ENCODE measurements at regions not wholly inside any gene's neighbourhood (a gene's known extent, or its start where the extent isn't known, plus 50 kb on each side); places are given as distances from the start of the nearest gene placed in this dataset.

GRCh38 chr13:106650690-106651205 lies 82.8 kb upstream of the ARGLU1 start:
- Histone ChIP-seq H3K27ac (ENCODE audit: low read depth, low read length) (no peak overlapping the region), H3K4me1 (ENCODE audit: control insufficient read depth, insufficient read depth, low read length) (no peaks in the 10 kb centered on the region), H3K4me3 (ENCODE audit: low read depth, low read length) (no peak overlapping the region), H3K36me3 (ENCODE audit: control insufficient read depth, insufficient read depth, low read length) (no peaks in the 10 kb centered on the region), H3K9me3 (ENCODE audit: control insufficient read depth, insufficient read depth, low read length) (peaks cover 1% of the 10 kb centered on the region), H3K27me3 (ENCODE audit: control insufficient read depth, insufficient read depth, low read length) (no peaks in the 10 kb centered on the region)
- no peak for DNase-seq (ENCODE audit: low read depth in 4 of 6, low spot score in 6 of 6)
- 80% methylated on average over 2 of the region's 7 CpGs for WGBS (ENCODE audit: insufficient coverage)

DNA sequence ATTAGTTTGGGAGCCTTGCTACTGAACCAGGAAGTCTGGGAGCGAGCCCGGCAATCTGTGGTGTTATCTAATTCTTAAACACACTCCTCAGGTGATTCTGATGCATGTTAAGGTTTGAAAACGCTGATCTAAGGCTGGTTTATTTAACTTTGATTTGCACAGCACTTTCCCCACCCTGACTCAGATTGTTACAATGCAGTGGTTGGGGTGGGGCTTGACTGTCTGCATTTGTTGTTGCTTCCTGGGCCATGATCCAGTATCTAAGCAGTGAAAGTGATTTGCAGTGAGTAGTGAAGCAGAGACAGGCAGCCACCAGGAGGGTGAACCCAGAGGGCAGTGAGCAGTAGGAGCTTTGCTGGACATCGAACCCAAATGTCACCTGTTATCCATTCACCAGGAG lies 81.6 kb upstream of the ARGLU1 start:
- no peak for DNase-seq (ENCODE audit: low read depth in 4 of 6, low spot score in 6 of 6)
- Histone ChIP-seq H3K27ac (ENCODE audit: low read depth, low read length) (no peak overlapping the region), H3K27me3 (ENCODE audit: control insufficient read depth, insufficient read depth, low read length) (no peaks in the 10 kb centered on the region), H3K36me3 (ENCODE audit: control insufficient read depth, insufficient read depth, low read length) (no peaks in the 10 kb centered on the region), H3K4me3 (ENCODE audit: low read depth, low read length) (no peak overlapping the region), H3K9me3 (ENCODE audit: control insufficient read depth, insufficient read depth, low read length) (peaks cover 1% of the 10 kb centered on the region), H3K4me1 (ENCODE audit: control insufficient read depth, insufficient read depth, low read length) (no peaks in the 10 kb centered on the region)
- 80% methylated on average over 1 of the region's 4 CpGs for WGBS (ENCODE audit: insufficient coverage)

DNA sequence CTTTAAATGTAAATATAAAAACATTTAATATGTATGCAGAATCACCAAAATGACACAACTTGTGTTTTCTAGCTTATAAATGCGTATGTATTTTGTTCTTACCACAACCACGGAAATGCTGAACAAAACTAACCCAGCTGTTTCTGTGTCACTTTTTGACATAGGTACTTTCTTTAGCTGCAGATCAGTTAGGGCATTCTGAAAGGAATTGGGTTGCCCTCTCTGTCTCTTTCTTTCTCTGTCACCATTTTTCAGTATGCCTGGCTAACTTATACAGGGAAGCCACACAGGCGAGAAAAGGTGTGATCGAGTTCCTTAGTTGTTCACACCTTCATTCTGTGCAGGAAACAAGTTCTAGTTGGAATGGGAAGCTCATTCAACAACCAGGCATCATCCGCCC lies 72.6 kb upstream of the ARGLU1 start:
- no peak overlapping the region for H3K4me3 ChIP-seq (ENCODE audit: low read depth, low read length)
- H3K4me1 ChIP-seq (ENCODE audit: control insufficient read depth, insufficient read depth, low read length), result no peaks in the 10 kb centered on the region
- H3K9me3 ChIP-seq (ENCODE audit: control insufficient read depth, insufficient read depth, low read length), result no peaks in the 10 kb centered on the region
- WGBS (ENCODE audit: insufficient coverage), result 80% methylated on average over 4 of the region's 5 CpGs
- no peaks in the 10 kb centered on the region for H3K36me3 ChIP-seq (ENCODE audit: control insufficient read depth, insufficient read depth, low read length)
- H3K27ac ChIP-seq (ENCODE audit: low read depth, low read length), result no peak overlapping the region
- DNase-seq (ENCODE audit: low read depth in 4 of 6, low spot score in 6 of 6), result no peak
- H3K27me3 ChIP-seq (ENCODE audit: control insufficient read depth, insufficient read depth, low read length), result no peaks in the 10 kb centered on the region

GRCh38 chr13:106637519-106637918 lies 69.6 kb upstream of the ARGLU1 start:
- 88% methylated on average over 2 of the region's 2 CpGs for WGBS (ENCODE audit: insufficient coverage)
- DNase-seq (ENCODE audit: low read depth in 4 of 6, low spot score in 6 of 6), result no peak
- no peak overlapping the region for H3K27ac ChIP-seq (ENCODE audit: low read depth, low read length)

GRCh38 chr13:106636492-106636891 lies 68.6 kb upstream of the ARGLU1 start:
- DNase-seq (ENCODE audit: low read depth in 4 of 6, low spot score in 6 of 6), result no peak
- 88% methylated on average over 3 of the region's 3 CpGs for WGBS (ENCODE audit: insufficient coverage)
- Histone ChIP-seq H3K4me3 (ENCODE audit: low read depth, low read length) (no peak overlapping the region), H3K9me3 (ENCODE audit: control insufficient read depth, insufficient read depth, low read length) (no peaks in the 10 kb centered on the region), H3K27ac (ENCODE audit: low read depth, low read length) (no peak overlapping the region), H3K36me3 (ENCODE audit: control insufficient read depth, insufficient read depth, low read length) (no peaks in the 10 kb centered on the region), H3K27me3 (ENCODE audit: control insufficient read depth, insufficient read depth, low read length) (no peaks in the 10 kb centered on the region), H3K4me1 (ENCODE audit: control insufficient read depth, insufficient read depth, low read length) (no peaks in the 10 kb centered on the region)

More at GRCh38 chr13:106637519-106637918, 69.6 kb upstream of the ARGLU1 start:
- Histone ChIP-seq H3K4me3 (ENCODE audit: low read depth, low read length) (no peak overlapping the region), H3K27me3 (ENCODE audit: control insufficient read depth, insufficient read depth, low read length) (no peaks in the 10 kb centered on the region), H3K9me3 (ENCODE audit: control insufficient read depth, insufficient read depth, low read length) (no peaks in the 10 kb centered on the region), H3K36me3 (ENCODE audit: control insufficient read depth, insufficient read depth, low read length) (no peaks in the 10 kb centered on the region), H3K4me1 (ENCODE audit: control insufficient read depth, insufficient read depth, low read length) (no peaks in the 10 kb centered on the region)

DNA sequence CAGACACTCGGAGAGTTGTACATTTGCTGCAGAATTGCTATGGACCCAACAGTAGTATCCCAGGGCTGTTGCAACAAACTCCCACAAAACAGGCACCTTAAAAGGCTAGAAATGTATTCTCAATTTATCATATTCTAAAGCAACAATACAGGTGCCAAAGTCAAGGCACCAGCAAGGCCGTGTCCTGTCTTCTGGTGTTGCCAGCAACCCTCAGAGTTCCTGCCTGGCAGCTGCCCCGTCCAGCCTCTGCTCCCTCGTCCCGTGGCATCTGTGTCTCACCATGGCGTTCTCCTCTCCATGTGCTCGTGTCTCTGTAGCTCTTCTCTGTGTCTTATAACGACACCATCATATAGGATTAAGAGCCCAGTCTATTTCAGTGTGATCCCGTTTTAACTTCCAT lies 67.7 kb upstream of the ARGLU1 start:
- 96% methylated on average over 8 of the region's 9 CpGs for WGBS (ENCODE audit: insufficient coverage)
- peaks cover 2% of the 10 kb centered on the region for H3K4me1 ChIP-seq (ENCODE audit: control insufficient read depth, insufficient read depth, low read length)

GRCh38 chr13:106633321-106633720 lies 65.4 kb upstream of the ARGLU1 start:
- DNase-seq (ENCODE audit: low read depth in 4 of 6, low spot score in 6 of 6), result no peak
- Histone ChIP-seq H3K27ac (ENCODE audit: low read depth, low read length) (no peak overlapping the region), H3K9me3 (ENCODE audit: control insufficient read depth, insufficient read depth, low read length) (no peaks in the 10 kb centered on the region), H3K4me3 (ENCODE audit: low read depth, low read length) (no peak overlapping the region), H3K27me3 (ENCODE audit: control insufficient read depth, insufficient read depth, low read length) (no peaks in the 10 kb centered on the region), H3K4me1 (ENCODE audit: control insufficient read depth, insufficient read depth, low read length) (peaks cover 5% of the 10 kb centered on the region), H3K36me3 (ENCODE audit: control insufficient read depth, insufficient read depth, low read length) (no peaks in the 10 kb centered on the region)
- 83% methylated on average over 2 of the region's 5 CpGs for WGBS (ENCODE audit: insufficient coverage)

More for the DNA sequence above, 67.7 kb upstream of the ARGLU1 start:
- Histone ChIP-seq H3K36me3 (ENCODE audit: control insufficient read depth, insufficient read depth, low read length) (no peaks in the 10 kb centered on the region), H3K9me3 (ENCODE audit: control insufficient read depth, insufficient read depth, low read length) (no peaks in the 10 kb centered on the region), H3K27me3 (ENCODE audit: control insufficient read depth, insufficient read depth, low read length) (no peaks in the 10 kb centered on the region), H3K4me3 (ENCODE audit: low read depth, low read length) (no peak overlapping the region), H3K27ac (ENCODE audit: low read depth, low read length) (no peak overlapping the region)
- no peak for DNase-seq (ENCODE audit: low read depth in 4 of 6, low spot score in 6 of 6)

GRCh38 chr13:106630650-106631049 lies 62.7 kb upstream of the ARGLU1 start:
- Histone ChIP-seq H3K36me3 (ENCODE audit: control insufficient read depth, insufficient read depth, low read length) (no peaks in the 10 kb centered on the region), H3K4me3 (ENCODE audit: low read depth, low read length) (no peak overlapping the region), H3K27me3 (ENCODE audit: control insufficient read depth, insufficient read depth, low read length) (no peaks in the 10 kb centered on the region), H3K9me3 (ENCODE audit: control insufficient read depth, insufficient read depth, low read length) (no peaks in the 10 kb centered on the region), H3K4me1 (ENCODE audit: control insufficient read depth, insufficient read depth, low read length) (peaks cover 5% of the 10 kb centered on the region), H3K27ac (ENCODE audit: low read depth, low read length) (no peak overlapping the region)
- WGBS (ENCODE audit: insufficient coverage), result 53% methylated on average over 6 of the region's 6 CpGs
- DNase-seq (ENCODE audit: low read depth in 4 of 6, low spot score in 6 of 6), result no peak

DNA sequence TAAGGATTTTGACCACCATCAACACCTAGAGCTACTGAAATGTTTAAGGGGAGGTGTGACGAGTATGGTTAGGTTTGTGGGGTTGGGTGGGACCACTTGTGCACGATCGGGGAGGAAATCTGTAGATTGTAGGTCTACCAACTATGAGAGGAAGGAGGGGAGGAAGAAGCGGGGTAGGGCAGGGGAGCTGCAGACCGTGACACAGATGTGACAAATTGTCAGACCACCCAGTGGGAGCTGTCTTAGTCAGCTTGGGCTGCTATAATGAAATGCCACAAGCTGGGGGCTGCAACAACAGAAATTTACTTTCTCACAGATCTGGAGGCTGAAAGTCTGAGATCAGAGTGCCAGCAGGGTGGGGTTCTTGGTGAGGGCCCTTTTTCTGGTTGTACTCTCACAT lies 62.2 kb upstream of the ARGLU1 start:
- DNase-seq (ENCODE audit: low read depth in 4 of 6, low spot score in 6 of 6), result no peak
- no peak overlapping the region for H3K27ac ChIP-seq (ENCODE audit: low read depth, low read length)
- H3K4me1 ChIP-seq (ENCODE audit: control insufficient read depth, insufficient read depth, low read length), result peaks cover 5% of the 10 kb centered on the region
- no peaks in the 10 kb centered on the region for H3K27me3 ChIP-seq (ENCODE audit: control insufficient read depth, insufficient read depth, low read length)
- H3K4me3 ChIP-seq (ENCODE audit: low read depth, low read length), result no peak overlapping the region
- H3K36me3 ChIP-seq (ENCODE audit: control insufficient read depth, insufficient read depth, low read length), result no peaks in the 10 kb centered on the region
- H3K9me3 ChIP-seq (ENCODE audit: control insufficient read depth, insufficient read depth, low read length), result no peaks in the 10 kb centered on the region
- 79% methylated on average over 5 of the region's 5 CpGs for WGBS (ENCODE audit: insufficient coverage)

GRCh38 chr13:106628936-106629659 lies 61.2 kb upstream of the ARGLU1 start:
- Histone ChIP-seq H3K36me3 (ENCODE audit: control insufficient read depth, insufficient read depth, low read length) (no peaks in the 10 kb centered on the region), H3K27me3 (ENCODE audit: control insufficient read depth, insufficient read depth, low read length) (no peaks in the 10 kb centered on the region), H3K4me1 (ENCODE audit: control insufficient read depth, insufficient read depth, low read length) (peaks cover 5% of the 10 kb centered on the region), H3K9me3 (ENCODE audit: control insufficient read depth, insufficient read depth, low read length) (no peaks in the 10 kb centered on the region), H3K27ac (ENCODE audit: low read depth, low read length) (no peak overlapping the region), H3K4me3 (ENCODE audit: low read depth, low read length) (no peak overlapping the region)
- no peak for DNase-seq (ENCODE audit: low read depth in 4 of 6, low spot score in 6 of 6)
- no CpG with 5 or more reads among the region's 2 CpGs for WGBS (ENCODE audit: insufficient coverage)
